K562 (cell line): ENCODE measurements at regions not wholly inside any gene's neighbourhood (a gene's known extent, or its start where the extent isn't known, plus 50 kb on each side); places are given as distances from the start of the nearest gene placed in this dataset.
A peak's percentile ranks its signal among the peaks of the same experiment; 100 is the strongest.

ENCODE experiments used
- HNRNPL ChIP-seq: fragments of 200-400 bp; formaldehyde crosslinking; IDR thresholded peaks from 2 replicates; pipeline ENCODE4 v1.6.1; 2017; ENCODE audit warnings: low read depth, mild to moderate bottlenecking, low read length
- MYC ChIP-seq, 2 experiments: fragments of 250-450 bp in 1 of 2; sonication (Bioruptor Pico) in 1 of 2; IDR thresholded peaks; 2 replicates each; pipeline versions ENCODE4 v1.5.1 to v1.6.1; 2012 to 2021; ENCODE audit warnings: low read depth in 2 of 2, borderline replicate concordance in 1 of 2, improper control_type of control experiment in 1 of 2, low read length in 1 of 2, mild to moderate bottlenecking in 1 of 2, moderate library complexity in 1 of 2
- NR2C1 ChIP-seq, 2 experiments: fragments of 450-650 bp; IDR thresholded peaks; 2 replicates each; pipeline ENCODE4 v1.6.1; 2017; ENCODE audit warnings: mild to moderate bottlenecking in 2 of 2, antibody characterized with exemption in 1 of 2, inconsistent platforms in 1 of 2, missing compliant biosample characterization in 1 of 2, missing genetic modification characterization in 1 of 2
- STAT5A ChIP-seq: IDR thresholded peaks from 2 replicates; pipeline ENCODE4 v1.6.1; 2012; ENCODE audit warnings: low read length, inconsistent platforms, borderline replicate concordance
- U2AF1 ChIP-seq: fragments of 200-400 bp; formaldehyde crosslinking; optimal IDR thresholded peaks from 2 replicates; pipeline ENCODE3; 2017; ENCODE audit warnings: mild to moderate bottlenecking, low read depth, low read length, moderate library complexity
- U2AF2 ChIP-seq: fragments of 200-400 bp; formaldehyde crosslinking; optimal IDR thresholded peaks from 2 replicates; pipeline ENCODE3; 2017; ENCODE audit warnings: low read depth, mild to moderate bottlenecking, low read length
- XRCC3 ChIP-seq: fragments of 450-650 bp; IDR thresholded peaks from 2 replicates; pipeline ENCODE4 v1.6.1; 2017; ENCODE audit warnings: mild to moderate bottlenecking, moderate library complexity
- TF ChIP-seq, protein P1 (sequence below): sonication (generic); formaldehyde crosslinking; IDR thresholded peaks from 2 replicates; pipeline ENCODE4 v1.8.0; 2023; ENCODE audit warnings: mild to moderate bottlenecking, missing genetic modification reagents
- TF ChIP-seq, protein P2 (sequence below): fragments of 200-600 bp; sonication (generic); IDR thresholded peaks from one replicate; pipeline ENCODE4 v1.6.1; 2012; ENCODE audit warnings: mild to moderate bottlenecking, low read depth, low read length, inconsistent platforms

DNA sequence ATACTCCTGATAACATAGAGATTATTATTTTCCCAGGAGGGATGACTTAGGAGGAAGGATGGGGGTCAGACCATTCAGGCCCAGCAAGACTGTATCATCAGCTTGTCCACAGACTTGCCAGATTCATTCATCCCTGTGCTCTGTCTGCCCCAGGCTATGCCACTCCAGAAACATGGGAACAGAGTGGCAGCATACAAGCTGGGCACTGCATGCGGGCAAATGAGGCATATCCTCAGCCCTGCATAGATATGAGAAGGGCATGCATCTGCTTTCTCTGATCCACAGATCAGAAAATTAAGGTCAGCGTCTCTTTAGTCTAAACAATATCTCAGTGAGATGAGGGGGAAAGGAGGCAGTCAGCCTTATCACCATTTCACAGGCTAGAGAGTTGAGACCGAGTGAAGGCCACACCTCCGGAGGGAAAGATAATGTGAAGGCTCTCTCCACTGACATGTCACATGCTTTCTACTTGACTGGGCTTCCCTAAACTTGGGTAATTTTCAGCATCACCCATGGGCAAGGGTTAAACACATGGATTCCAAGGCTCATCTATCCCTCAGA lies 140.5 kb downstream of the TFAP2B start (continued):
- TF ChIP-seq XRCC3 (no peak), MYC (IDR thresholded peaks at IDR 0.05; ENCODE audit: low read depth, low read length) (peak; percentile 74), MYC (CRISPR knock-in tag; IDR thresholded peaks at IDR 0.05; ENCODE audit: borderline replicate concordance, low read depth) (no peak), NR2C1 (IDR thresholded peaks at IDR 0.05) (0 out of 2 replicates have a peak, but pooled peaks have one; percentile 17), NR2C1 (tag; IDR thresholded peaks at IDR 0.05) (no peak), U2AF2 (no peak), STAT5A (peak; percentile 69; the same call in 1 of the 2 replicates), HNRNPL (no peak), U2AF1 (no peak)
- TF ChIP-seq, protein P1, sequence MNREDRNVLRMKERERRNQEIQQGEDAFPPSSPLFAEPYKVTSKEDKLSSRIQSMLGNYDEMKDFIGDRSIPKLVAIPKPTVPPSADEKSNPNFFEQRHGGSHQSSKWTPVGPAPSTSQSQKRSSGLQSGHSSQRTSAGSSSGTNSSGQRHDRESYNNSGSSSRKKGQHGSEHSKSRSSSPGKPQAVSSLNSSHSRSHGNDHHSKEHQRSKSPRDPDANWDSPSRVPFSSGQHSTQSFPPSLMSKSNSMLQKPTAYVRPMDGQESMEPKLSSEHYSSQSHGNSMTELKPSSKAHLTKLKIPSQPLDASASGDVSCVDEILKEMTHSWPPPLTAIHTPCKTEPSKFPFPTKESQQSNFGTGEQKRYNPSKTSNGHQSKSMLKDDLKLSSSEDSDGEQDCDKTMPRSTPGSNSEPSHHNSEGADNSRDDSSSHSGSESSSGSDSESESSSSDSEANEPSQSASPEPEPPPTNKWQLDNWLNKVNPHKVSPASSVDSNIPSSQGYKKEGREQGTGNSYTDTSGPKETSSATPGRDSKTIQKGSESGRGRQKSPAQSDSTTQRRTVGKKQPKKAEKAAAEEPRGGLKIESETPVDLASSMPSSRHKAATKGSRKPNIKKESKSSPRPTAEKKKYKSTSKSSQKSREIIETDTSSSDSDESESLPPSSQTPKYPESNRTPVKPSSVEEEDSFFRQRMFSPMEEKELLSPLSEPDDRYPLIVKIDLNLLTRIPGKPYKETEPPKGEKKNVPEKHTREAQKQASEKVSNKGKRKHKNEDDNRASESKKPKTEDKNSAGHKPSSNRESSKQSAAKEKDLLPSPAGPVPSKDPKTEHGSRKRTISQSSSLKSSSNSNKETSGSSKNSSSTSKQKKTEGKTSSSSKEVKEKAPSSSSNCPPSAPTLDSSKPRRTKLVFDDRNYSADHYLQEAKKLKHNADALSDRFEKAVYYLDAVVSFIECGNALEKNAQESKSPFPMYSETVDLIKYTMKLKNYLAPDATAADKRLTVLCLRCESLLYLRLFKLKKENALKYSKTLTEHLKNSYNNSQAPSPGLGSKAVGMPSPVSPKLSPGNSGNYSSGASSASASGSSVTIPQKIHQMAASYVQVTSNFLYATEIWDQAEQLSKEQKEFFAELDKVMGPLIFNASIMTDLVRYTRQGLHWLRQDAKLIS (CRISPR knock-in tag) = no peak
- TF ChIP-seq, protein P2, sequence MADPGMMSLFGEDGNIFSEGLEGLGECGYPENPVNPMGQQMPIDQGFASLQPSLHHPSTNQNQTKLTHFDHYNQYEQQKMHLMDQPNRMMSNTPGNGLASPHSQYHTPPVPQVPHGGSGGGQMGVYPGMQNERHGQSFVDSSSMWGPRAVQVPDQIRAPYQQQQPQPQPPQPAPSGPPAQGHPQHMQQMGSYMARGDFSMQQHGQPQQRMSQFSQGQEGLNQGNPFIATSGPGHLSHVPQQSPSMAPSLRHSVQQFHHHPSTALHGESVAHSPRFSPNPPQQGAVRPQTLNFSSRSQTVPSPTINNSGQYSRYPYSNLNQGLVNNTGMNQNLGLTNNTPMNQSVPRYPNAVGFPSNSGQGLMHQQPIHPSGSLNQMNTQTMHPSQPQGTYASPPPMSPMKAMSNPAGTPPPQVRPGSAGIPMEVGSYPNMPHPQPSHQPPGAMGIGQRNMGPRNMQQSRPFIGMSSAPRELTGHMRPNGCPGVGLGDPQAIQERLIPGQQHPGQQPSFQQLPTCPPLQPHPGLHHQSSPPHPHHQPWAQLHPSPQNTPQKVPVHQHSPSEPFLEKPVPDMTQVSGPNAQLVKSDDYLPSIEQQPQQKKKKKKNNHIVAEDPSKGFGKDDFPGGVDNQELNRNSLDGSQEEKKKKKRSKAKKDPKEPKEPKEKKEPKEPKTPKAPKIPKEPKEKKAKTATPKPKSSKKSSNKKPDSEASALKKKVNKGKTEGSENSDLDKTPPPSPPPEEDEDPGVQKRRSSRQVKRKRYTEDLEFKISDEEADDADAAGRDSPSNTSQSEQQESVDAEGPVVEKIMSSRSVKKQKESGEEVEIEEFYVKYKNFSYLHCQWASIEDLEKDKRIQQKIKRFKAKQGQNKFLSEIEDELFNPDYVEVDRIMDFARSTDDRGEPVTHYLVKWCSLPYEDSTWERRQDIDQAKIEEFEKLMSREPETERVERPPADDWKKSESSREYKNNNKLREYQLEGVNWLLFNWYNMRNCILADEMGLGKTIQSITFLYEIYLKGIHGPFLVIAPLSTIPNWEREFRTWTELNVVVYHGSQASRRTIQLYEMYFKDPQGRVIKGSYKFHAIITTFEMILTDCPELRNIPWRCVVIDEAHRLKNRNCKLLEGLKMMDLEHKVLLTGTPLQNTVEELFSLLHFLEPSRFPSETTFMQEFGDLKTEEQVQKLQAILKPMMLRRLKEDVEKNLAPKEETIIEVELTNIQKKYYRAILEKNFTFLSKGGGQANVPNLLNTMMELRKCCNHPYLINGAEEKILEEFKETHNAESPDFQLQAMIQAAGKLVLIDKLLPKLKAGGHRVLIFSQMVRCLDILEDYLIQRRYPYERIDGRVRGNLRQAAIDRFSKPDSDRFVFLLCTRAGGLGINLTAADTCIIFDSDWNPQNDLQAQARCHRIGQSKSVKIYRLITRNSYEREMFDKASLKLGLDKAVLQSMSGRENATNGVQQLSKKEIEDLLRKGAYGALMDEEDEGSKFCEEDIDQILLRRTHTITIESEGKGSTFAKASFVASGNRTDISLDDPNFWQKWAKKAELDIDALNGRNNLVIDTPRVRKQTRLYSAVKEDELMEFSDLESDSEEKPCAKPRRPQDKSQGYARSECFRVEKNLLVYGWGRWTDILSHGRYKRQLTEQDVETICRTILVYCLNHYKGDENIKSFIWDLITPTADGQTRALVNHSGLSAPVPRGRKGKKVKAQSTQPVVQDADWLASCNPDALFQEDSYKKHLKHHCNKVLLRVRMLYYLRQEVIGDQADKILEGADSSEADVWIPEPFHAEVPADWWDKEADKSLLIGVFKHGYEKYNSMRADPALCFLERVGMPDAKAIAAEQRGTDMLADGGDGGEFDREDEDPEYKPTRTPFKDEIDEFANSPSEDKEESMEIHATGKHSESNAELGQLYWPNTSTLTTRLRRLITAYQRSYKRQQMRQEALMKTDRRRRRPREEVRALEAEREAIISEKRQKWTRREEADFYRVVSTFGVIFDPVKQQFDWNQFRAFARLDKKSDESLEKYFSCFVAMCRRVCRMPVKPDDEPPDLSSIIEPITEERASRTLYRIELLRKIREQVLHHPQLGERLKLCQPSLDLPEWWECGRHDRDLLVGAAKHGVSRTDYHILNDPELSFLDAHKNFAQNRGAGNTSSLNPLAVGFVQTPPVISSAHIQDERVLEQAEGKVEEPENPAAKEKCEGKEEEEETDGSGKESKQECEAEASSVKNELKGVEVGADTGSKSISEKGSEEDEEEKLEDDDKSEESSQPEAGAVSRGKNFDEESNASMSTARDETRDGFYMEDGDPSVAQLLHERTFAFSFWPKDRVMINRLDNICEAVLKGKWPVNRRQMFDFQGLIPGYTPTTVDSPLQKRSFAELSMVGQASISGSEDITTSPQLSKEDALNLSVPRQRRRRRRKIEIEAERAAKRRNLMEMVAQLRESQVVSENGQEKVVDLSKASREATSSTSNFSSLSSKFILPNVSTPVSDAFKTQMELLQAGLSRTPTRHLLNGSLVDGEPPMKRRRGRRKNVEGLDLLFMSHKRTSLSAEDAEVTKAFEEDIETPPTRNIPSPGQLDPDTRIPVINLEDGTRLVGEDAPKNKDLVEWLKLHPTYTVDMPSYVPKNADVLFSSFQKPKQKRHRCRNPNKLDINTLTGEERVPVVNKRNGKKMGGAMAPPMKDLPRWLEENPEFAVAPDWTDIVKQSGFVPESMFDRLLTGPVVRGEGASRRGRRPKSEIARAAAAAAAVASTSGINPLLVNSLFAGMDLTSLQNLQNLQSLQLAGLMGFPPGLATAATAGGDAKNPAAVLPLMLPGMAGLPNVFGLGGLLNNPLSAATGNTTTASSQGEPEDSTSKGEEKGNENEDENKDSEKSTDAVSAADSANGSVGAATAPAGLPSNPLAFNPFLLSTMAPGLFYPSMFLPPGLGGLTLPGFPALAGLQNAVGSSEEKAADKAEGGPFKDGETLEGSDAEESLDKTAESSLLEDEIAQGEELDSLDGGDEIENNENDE = no peak
